ENCODE measurements at regions not wholly inside any gene's neighbourhood (a gene's known extent, or its start where the extent isn't known, plus 50 kb on each side); places are given as distances from the start of the nearest gene placed in this dataset.

DNA sequence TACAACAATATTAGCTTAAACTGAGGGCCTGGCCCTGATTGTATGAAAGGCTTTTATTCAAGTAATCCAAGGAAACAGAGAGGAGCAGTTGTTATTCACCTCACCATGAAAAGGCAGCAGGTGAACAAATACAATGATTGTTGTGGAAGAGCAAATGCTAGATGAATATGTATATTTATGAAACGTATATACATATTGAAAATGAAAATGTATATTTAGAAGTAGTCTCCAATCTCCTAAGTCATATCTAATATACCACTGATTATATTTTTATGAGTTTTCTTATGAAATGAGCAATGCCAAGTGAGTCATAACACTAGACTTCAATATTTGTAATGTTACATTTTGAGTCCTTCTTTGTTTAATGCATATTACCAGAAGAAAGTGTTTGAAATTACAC, 116.2 kb upstream of the KCNMB2 start:
- no peak for DNase-seq

DNA sequence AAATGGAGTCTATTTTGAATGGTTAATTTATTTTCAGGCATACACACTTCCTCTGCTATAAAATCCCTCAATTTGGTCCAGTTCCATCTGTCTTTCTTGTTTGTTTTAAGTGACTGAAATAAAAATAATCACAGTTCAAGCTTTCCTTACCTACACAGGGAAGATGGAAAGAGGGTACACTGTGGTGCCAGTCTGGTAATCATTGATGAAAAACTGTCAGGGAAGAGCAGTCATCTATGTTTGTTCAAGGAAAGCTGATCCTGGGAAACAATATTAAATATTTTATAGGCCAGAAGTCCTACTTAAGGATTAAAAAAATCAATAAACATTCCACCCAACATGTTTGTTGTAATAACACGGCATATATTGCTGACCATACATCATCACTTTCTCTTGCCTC, 115.2 kb upstream of the KCNMB2 start:
- no peak for DNase-seq

DNA sequence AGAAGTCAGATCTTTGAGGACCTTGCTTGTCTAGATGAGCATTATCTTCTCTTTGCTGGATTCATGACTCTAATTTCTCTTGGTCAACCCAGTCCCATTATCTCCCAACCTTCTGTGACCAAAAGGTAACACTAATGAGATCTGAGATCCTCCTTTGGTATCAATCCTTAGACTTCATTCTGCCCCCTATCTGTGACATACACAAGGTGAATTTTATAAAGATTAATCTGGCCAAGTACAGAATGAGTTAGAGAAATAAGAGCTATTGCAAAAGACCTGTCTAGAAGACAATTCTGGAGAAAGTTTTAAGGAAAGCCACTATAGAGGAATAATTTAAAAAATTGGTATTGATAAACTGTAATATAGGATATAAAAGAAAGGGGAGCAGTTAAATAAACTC, 113.8 kb upstream of the KCNMB2 start:
- no peak for DNase-seq

DNA sequence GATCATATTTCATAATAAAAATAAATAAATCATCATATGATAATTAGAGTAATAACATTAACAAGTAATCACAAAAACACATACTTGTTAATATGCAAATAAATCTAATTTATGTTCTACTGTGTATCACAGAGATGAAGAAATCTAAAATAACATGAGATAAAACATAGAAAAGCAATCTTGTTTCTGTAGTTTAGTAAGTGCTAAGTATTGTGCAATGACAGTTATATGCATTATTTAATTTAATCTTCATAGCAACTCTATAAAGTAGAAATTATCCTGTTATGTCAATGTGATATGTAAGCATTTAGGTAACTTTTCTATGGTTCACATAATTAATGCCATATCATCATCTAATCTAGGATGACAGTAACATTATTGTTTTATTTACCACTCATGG, 108.2 kb upstream of the KCNMB2 start:
- no peak for DNase-seq

DNA sequence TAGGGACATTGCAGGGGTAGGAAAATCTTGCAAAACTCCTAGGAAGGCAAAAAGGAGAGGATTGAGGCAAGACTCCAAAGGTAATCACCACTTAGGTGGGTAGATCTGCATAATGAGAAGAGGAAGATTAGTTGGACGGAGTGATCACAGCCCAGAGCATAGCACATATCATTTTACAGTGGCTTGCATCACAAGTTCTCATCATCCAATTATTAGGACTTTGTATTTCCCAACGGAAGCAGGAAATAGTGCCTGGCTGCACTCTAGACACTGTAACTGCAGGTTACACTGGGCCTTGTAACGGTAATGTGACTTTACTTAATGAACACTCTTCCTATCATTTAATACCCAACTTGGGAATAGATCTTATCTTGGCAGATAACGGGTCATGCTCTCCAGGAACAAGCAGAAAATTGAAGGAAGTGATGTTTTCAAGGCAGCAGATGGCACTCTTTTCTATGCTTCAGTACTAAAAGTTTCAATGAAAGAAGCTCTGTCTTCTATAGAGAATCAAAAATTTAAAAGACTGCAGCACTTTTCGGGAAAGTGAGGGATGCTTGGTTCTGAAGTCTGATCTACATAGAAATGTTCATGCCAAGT, 101.9 kb upstream of the KCNMB2 start:
- DNase-seq = peak in 2 of 4 experiments; percentile 3

DNA sequence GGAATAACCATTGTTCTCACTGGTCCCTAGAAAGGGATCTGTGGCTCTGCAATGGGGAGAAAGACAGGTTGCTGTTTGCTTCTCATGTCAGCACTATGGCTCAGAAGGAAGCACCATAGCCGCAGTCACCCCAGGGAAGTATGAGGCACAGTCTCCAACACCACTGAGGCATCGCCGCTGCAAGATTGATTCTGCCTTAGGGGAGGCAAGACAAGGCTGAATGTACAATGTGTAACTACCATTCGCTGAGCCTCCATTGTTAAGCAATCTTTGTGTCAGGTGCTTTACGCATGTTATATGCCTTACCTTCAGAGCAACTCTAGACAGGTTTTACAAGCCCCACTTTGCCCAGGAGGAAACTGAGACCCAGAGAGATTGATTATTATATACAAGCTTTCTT, 100.7 kb upstream of the KCNMB2 start:
- no peak for DNase-seq

DNA sequence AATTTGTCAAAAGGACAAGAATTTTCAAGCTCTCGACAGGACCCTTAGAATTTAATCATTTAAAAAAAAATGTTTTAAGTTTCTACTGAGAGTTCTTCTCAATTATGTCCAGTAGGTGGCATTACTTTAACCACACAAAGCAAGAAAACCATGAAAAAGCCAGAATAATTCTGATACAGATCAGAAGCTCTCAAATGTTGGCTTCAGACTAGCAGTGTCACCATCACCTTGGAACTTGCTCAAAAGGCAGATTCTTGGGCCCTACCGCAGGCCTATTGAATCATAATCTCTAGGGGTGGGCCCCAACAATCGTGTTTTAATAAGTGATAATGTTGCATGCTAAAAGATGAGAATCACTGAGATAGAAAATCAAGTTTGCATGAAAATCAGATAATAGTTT, 99.5 kb upstream of the KCNMB2 start:
- DNase-seq = peak; percentile 1 to 52 (median 15)

DNA sequence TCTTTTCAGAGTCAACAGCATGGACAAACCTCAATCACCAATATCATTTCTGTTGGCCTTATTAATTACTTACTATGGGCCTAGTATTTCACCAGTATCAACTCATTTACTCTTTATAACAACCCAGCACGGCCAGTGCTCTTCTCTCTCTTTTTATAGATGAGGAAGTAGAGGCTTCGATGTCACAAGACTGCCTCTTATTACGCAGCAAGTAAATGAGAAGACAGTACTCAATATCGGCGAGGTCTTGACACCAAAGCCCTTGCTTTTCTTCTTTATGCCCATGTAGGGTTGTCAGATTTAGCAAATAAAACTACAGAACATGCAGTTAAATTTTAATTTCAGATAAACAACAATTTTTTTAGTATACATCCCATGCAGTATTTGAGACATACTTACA, 99.0 kb upstream of the KCNMB2 start:
- DNase-seq = peak; percentile 35 to 59 (median 46)

DNA sequence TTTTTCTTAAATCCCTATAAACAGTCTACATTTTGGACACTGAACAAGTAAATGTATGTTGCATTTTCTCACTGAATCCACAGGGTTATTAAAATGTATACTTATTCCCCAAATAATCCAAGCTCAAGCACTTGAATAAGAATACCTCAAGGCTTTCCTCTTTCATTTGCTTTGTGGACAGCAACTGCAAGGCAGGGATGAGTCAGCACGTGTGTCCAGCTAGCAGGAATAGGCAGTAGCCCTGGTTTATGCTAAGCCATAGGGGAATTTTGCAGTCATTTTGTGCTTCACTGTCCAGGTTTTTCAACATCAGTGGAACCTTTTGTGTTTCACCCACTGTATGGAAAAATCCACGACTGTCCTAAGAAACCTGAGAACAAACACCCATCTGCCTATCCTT, 96.7 kb upstream of the KCNMB2 start:
- peak in 3 of 4 experiments; percentile 8 to 19 (median 16) for DNase-seq

DNA sequence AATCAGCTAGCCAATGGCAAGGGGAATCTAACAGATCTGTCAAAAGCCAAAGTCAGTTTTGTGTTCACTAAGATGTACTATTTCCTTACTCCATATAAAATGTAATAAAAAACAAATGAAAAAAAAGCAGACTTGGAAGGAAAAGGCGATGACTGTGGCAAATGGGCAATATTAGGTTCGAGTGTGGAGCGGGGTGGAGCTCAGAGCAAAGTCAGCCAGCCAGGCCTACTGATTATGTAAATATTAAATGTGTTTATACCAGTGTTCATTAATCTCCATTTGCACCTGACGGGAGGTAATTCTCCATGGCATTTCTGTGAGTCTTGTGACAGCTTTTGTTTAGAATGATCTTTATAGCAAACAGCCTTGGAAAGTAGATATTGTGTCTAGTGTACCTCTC, 96.2 kb upstream of the KCNMB2 start:
- no peak for DNase-seq

DNA sequence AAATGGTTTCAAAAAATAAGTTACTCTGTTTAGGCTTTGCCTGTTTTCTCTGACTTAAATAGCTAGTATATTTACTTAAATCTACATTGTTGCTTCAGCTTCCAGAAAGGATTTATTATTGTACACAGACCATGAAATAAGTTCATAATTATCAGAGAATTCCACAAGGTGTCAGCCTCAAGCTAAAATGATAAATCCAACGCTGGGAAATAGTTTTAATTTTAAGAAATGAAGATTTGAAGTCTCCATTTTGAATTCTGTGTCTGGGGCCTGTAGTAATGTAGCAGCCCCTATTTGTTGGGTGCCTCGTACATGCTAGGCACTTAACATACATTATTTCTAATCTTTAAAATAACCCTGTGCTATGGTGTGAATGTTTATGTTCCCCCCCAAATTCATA, 92.6 kb upstream of the KCNMB2 start:
- DNase-seq = no peak

DNA sequence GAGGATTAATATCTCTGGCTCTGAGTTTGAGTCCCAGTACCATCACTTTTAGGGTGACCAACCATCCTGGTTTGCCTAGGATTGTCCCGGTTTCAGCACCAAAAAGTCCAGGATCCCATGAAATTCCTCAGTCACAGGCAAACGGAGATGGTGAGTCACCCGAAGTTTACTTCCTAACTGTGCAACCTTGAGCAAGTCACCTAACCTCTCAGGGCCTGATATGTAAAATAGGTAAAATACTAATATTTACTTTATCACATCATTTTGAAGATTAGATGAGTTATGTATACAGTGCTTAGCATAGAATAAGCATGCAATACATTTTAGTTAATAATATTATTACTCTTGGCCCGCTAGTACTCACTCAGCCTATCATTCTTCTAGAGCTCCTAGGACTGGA, 91.1 kb upstream of the KCNMB2 start:
- DNase-seq = no peak

DNA sequence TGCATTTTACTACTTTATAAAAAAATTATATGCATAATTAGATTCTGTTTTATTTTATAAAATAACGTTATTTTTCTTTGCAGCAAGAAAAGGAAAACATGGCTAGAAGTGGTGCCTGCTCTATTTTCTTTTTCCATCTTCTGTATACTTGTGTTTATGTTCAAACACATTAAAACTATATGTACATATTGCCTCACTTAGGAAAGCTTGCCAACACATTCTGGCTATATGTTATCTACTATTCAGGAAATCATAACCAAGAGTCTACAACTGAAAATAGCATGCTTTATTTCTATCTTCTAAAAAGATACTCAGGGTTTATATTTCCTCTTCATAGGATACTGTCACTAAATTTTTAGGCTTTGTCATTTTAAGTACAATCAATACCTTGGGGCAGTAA, 90.2 kb upstream of the KCNMB2 start:
- DNase-seq = no peak

DNA sequence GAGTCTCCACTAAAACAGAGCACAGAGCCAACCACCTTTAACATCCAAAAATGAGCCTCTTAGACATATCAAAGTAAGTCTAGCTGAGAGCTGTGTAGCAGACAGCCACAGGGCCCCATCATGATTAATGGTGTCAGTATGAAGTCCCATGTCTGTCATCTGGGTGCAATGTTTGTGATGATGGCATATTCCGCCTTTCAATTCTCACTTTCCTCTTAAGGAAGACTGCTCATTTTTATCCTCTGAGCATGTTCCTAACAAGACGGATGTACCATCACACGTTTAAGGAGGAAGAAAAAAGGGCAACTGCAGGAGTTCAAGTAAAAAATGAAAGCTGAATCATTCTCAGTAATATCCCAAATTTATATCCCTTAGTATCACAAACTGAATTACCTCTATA, 85.8 kb upstream of the KCNMB2 start:
- no peak for DNase-seq

DNA sequence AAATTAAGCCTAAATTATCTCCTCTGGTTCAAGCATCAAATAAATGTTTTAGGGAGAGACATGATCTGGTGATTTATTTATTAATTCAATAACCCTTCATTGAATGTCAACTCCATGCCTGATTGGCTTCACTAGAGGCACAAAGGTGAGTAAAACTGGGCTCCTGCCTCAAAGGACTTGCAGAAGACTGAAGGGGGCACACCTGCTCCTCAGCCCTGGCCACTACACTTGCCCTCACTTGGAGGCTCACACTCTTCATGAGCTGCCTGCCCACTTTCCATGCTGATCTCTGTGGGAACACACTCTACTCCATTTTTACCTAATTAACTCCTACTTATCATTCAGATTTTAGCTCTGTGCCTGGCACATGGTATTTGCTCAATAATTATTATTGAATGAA, 84.4 kb upstream of the KCNMB2 start:
- DNase-seq = no peak

DNA sequence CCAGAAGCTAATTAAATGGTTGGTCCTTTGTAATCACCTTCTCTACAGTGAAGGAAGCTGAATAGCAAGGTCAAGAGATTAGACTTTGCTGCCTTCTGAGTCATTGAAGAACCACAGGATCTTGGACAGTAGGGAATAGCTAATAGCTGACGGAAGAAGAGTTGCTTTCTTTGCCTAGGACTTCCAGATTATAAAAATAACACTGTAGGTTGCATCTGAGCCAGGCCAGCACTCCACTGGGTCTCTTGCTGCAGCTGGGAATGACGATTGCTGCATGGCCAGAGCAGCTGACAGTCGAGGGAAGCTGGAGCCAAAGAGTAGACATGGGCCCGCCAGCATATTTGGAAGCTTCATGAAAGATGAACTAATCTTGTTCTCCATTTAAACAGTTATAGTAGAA, 81.5 kb upstream of the KCNMB2 start:
- DNase-seq = no peak

DNA sequence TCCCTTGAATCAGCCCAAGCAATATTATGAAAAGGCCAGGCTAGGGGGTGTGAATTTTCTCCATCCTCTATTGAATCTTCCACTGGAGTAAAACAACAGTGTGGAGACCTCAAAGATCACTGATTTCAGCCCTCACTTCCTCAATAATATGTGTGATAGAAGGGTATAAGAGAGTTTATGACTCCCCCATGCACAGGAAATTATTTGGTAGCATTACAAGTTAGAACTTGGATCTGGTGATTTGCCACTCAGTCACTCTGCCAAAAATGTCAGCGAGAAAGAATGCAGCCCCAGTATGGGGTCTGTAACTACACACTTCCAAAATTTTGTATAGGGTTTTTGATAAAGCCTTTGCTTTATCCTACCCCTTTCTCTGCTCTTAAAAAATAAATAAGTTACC, 81.0 kb upstream of the KCNMB2 start:
- DNase-seq = no peak

DNA sequence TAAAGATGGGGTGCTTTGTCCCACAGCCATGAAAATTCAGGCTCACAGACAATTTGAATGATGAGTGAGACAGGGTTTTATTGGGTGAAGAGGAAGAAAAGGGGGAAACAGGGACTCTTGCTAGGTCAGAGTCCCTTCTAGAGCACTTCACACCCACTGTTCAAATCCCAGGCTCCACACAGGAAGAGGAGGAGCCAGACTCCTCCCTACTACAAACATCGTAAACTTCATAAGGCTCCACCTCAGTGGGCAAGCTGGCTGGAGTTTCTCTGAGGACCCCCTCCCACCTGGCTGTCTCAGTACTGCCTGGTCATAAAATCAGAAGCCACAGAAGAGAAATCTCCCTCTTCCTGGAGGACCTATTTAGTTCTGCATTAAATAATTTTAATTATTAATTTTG, 80.3 kb upstream of the KCNMB2 start:
- DNase-seq = no peak

DNA sequence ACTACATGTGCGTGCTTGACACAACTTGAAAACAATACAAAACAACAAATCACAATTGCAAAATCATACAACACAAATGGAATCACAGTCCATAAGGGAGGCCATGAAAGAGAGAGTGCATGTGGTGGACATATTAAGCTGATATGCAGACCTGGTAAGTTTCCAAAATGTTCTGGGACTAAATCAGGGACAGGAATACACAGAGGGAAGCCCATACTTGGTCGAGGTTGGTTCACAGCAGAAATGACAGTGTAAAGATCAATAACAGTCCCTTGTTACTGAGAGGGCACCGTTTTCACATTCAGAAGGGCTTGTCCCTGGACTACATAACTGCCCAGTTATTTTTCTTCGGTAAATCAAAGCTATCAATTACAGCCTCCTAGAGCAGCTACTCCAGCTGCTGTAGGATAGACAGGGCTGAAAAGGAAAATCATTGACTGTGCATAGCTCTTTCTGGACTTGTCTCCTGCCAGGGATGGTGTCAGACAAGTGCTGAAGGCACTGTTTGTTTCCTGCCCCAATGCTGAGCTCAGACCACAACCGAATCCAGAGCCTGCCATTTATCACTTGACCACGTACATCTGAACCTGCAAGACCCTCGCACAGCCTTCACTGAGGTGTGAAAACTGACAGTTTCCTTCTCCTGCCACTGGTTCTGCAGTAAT, 79.5 kb upstream of the KCNMB2 start:
- no peak for DNase-seq

DNA sequence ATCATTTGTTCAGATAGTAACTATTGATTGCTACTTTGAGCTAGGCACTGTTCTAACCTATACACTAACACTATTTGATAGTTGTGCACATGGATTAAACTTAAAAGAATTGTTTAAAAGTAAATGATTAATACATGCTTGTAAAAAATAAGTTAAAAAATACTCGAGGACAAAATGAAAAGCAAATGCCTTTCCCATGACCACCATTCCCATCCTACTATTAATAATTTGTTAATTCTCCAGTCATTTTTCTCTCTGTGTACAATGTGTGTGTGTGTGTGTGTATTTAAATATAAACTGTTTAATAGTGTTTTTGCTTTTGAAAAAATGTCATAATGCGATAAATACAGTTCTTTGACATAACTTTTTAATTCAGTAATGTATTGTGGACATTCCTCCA, 78.7 kb upstream of the KCNMB2 start:
- DNase-seq = no peak

DNA sequence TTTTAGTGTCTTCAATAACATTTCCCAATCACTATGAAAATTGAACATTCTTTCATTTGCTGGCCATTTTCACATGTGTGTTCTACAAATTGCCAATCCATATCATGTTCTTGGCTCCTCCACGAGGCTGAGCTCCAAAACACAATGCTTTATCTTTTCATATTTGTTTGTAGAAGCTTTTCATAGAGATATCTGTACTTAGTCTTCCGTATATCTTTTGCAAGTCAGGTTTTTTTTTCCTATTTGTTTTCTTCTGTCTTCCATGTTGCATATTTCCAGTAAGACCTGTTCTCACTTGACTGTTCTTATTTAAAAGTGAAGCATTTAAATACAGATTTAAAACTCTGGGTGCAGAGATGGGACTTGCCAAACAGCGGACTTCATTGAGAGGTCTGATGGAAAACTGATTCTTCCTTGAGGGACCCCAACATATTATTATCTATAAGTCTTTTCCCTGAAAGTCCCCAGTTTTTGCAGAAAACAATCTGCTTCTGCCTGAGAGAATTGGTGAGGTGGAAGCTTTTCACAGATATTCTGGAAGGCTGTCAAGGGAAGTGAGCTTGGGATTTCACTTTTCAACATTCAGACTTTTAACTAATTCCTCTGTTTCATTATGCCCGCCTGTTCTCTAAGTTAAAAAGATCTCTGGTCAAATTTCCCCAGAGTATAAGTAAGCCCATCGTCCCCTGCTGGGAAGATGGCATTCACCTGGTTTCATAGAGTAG, 77.8 kb upstream of the KCNMB2 start:
- no peak for DNase-seq

DNA sequence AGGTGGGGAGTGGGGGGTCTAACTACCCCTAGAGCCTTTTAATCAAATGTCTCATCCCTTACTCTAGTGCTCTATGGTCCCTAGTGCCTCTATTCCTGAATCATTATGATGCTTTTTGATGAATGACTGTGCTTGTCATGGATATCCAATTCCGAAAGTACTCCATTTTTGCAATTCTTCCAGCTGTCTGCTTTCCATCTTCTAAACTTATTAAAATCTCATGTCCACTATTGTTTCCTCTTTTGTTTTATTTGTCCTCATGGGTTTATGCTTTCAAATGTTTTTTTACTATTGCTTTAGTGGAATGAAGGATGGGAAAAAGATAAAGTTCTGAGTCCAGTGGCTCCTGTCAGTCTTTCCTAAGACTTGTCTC, 77.2 kb upstream of the KCNMB2 start:
- no peak for DNase-seq

DNA sequence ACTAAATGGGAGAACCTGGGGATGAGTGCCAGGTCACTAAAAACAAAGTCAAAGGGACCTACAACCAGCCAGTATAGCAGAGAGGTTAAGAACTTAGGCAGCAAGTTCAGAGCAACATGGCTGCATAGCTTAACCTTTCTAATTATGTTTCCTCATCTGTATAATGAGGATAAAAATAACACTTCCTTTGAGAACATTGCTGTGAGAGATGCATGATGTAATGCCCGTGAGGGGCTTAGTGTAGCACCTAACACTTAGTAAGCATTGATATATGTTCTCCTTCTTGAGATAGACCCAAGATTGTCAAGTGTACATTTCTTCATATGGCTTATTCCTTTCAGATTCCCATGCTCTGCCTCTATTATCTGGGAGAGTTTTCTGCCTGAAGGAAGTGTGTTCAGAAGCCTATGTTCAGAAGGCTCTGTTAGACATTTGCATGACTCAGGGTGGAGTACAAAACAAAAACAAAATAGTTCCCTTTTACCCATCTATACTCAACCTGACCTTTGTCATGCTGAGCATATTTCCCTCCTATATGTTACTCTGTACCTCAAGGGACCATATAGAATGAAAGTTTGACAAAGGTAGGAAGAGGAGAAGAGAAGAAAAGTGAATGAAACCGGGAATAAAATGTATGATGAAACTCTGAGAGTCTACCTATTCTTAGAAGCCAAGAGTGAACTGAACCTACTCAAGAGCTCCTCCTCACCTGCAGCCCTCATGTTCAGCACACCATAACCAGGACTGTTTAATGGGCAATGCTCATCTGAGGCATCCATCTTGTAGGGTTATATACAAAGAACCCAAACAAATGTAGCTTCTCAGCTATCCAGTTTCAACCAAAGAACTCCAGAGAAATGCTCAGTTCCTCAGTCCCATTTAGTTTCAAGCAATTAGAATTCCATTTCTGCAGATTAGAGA, 70.7 kb upstream of the KCNMB2 start:
- DNase-seq = no peak
